ENCODE measurements at regions not wholly inside any gene's neighbourhood (a gene's known extent, or its start where the extent isn't known, plus 50 kb on each side); places are given as distances from the start of the nearest gene placed in this dataset.
"Not testable (repeated sequence)": the region's sequence is repeated elsewhere in the genome, so short reads cannot be mapped to it uniquely, and the experiment has no call there.

GRCh38 chr6:78383968-78384367 is 483.4 kb upstream of the IRAK1BP1 start:
- TF ChIP-seq POLR2A (IDR thresholded peaks at IDR 0.05) (no peak), CTCF (IDR thresholded peaks at IDR 0.05) (no peak)
- 14 to 48% methylated on average over 2 of the region's 2 CpGs for WGBS, 2 donors
- Histone ChIP-seq H3K27me3 (no peaks in the 10 kb centered on the region), H3K36me3 (ENCODE audit: low read depth, missing control alignments) (no peaks in the 10 kb centered on the region), H3K27ac (no peak overlapping the region), H3K4me1 (no peaks in the 10 kb centered on the region), H3K4me3 (no peak overlapping the region), H3K9me3 (no peaks in the 10 kb centered on the region)
- DNase-seq, result no peak
- intact Hi-C loops (cut with DNase I; ENCODE audit: low total_unique reads), result no loop called here

DNA sequence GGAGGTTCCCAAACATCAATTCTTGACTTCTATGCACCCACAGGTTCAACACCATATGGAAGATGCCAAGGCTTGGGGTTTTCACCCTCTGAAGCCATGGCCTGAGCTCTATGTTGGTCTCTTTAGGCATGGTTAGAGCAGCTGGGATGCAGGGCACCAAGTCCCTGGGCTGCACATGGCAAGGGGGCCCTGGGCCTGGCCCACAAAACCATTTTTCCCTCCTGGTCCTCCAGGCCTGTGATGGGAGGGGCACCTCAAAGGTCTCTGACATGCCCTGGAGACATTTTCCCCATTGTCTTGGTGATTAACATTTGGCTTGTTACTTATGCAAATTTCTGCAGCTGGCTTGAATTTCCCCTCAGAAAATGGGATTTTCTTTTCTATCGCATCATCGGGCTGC is 480.5 kb upstream of the IRAK1BP1 start:
- H3K9me3 ChIP-seq; H3K27me3 ChIP-seq; DNase-seq; intact Hi-C loops (cut with DNase I; ENCODE audit: low total_unique reads); H3K27ac ChIP-seq; H3K4me3 ChIP-seq; H3K36me3 ChIP-seq (ENCODE audit: low read depth, missing control alignments); H3K4me1 ChIP-seq: not testable (repeated sequence)
- whole genome bisulfite sequencing, 2 donors, result 72 to 96% methylated on average over 2 of the region's 2 CpGs

DNA sequence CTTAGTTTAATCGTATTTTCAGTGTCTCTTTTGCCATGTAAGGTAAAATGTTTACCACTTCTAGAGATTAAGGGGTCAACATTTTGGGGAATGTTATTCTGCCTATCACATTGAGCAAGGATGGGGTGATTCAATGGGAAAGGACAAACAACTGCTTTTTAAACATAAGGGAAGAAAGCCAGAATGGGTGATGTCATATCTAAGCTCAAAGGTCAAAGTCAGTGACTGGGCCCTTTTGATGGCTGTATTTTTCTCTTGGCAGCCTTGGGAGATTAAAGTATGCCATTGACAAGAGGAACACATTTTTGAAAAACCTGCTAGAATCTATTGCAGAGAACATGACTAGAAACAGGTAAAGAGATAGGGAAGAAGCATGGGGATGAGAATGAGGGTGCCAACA is 477.3 kb upstream of the IRAK1BP1 start:
- H3K4me3 ChIP-seq, result no peak overlapping the region
- no peaks in the 10 kb centered on the region for H3K9me3 ChIP-seq
- H3K27ac ChIP-seq, result no peak overlapping the region
- WGBS, 2 donors, result 82 to 87% methylated on average over 1 of the region's 1 CpG
- H3K36me3 ChIP-seq (ENCODE audit: low read depth, missing control alignments), result no peaks in the 10 kb centered on the region
- no peaks in the 10 kb centered on the region for H3K27me3 ChIP-seq
- TF ChIP-seq POLR2A (IDR thresholded peaks at IDR 0.05) (no peak), CTCF (IDR thresholded peaks at IDR 0.05) (no peak)
- no peaks in the 10 kb centered on the region for H3K4me1 ChIP-seq
- intact Hi-C loops (cut with DNase I; ENCODE audit: low total_unique reads), result no loop called here
- DNase-seq, result no peak

GRCh38 chr6:78397499-78397898 is 469.9 kb upstream of the IRAK1BP1 start:
- no peak overlapping the region for H3K27ac ChIP-seq
- H3K27me3 ChIP-seq, result no peaks in the 10 kb centered on the region
- TF ChIP-seq POLR2A (IDR thresholded peaks at IDR 0.05) (no peak), CTCF (IDR thresholded peaks at IDR 0.05) (no peak)
- H3K36me3 ChIP-seq (ENCODE audit: low read depth, missing control alignments), result no peaks in the 10 kb centered on the region
- no peaks in the 10 kb centered on the region for H3K4me1 ChIP-seq
- DNase-seq, result no peak
- 49 to 55% methylated on average over 3 of the region's 3 CpGs for WGBS, 2 donors
- H3K4me3 ChIP-seq, result no peak overlapping the region
- intact Hi-C loops (cut with DNase I; ENCODE audit: low total_unique reads), result no loop called here
- H3K9me3 ChIP-seq, result no peaks in the 10 kb centered on the region

DNA sequence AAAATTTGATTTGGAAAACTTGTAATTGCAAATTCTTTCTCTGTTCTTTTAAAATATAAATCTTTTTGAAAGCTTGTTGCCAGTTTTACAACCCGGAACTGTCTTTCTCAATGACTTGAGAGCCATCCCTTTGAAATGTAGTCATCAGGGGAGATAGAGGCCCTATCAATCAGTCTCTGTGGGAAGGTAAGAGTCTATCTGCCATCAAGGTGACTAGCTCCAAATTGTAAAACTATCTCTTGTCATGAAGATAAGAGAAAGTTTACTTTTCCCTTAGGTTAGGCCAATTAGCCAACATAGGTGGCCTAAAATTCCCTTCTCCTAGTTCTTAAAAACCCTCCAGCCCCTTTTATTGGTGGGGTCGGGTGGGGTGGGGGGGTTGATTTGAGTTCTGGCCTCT is 469.1 kb upstream of the IRAK1BP1 start:
- intact Hi-C loops (cut with DNase I; ENCODE audit: low total_unique reads), result no loop called here

More for the DNA sequence above, 469.1 kb upstream of the IRAK1BP1 start:
- Histone ChIP-seq H3K9me3 (no peaks in the 10 kb centered on the region), H3K4me3 (no peak overlapping the region), H3K27ac (no peak overlapping the region), H3K4me1 (no peaks in the 10 kb centered on the region), H3K27me3 (no peaks in the 10 kb centered on the region), H3K36me3 (ENCODE audit: low read depth, missing control alignments) (no peaks in the 10 kb centered on the region)
- whole genome bisulfite sequencing, 2 donors, result 37 to 52% methylated on average over 2 of the region's 2 CpGs
- TF ChIP-seq CTCF (IDR thresholded peaks at IDR 0.05) (no peak), POLR2A (IDR thresholded peaks at IDR 0.05) (no peak)
- no peak for DNase-seq
